HepG2 (cell line): ENCODE measurements at regions not wholly inside any gene's neighbourhood (a gene's known extent, or its start where the extent isn't known, plus 50 kb on each side); places are given as distances from the start of the nearest gene placed in this dataset.

ENCODE experiments used
- ATAC-seq: fragments of 200-7000 bp; cut with Tn5 transposase; 3 replicates; pipeline ENCODE4 v1.9.1; 2020; ENCODE audit warnings: mild to moderate bottlenecking, moderate library complexity
- BruUV-seq: library from RNA; stranded (reverse); fragments of 400-500 nt; replicated peaks from 2 replicates; lab custom pipeline; 2021; lab: Mats Ljungman, UMichigan
- CTCF ChIA-PET: fragments of 300-600 bp; formaldehyde crosslinking; extraction: SDS; loops from one replicate; lab custom pipeline; 2021; ENCODE audit warnings: low total read pairs, inconsistent platforms, low intra/inter-chr PET ratio; lab: Yijun Ruan, JAX
- POLR2A ChIA-PET: fragments of 350-600 bp; sonication (Branson Sonifier 250); formaldehyde crosslinking; loops from one replicate; lab custom pipeline; 2020; ENCODE audit warnings: antibody characterized with exemption, inconsistent platforms; lab: Yijun Ruan, JAX
- DNase-seq: peaks from one replicate; pipeline ENCODE4 v3.0.0-alpha.2; 2015; ENCODE audit warnings: low spot score
- FAIRE-seq: peaks from 3 replicates; lab custom pipeline; 2011; peaks lifted over from hg19 to GRCh38; lab: Jason Lieb, UNC
- H2AFZ ChIP-seq: one replicate; pipeline ENCODE4 v1.6.1; 2011; ENCODE audit warnings: low read length, inconsistent platforms
- H3K27ac ChIP-seq: fragments of 300-600 bp; 3 replicates; pipeline ENCODE4 v1.8.0; 2011; ENCODE audit warnings: mixed run types, mild to moderate bottlenecking, mixed read lengths, low read length, inconsistent platforms; ENCODE audit not compliant: insufficient read depth; ENCODE audit errors: extremely low read length
- H3K27me3 ChIP-seq, 2 experiments: fragments of 200-600 bp in 1 of 2; 2 replicates in 1 of 2; 3 replicates in 1 of 2; pipeline versions ENCODE4 v1.6.0 to v1.8.0; 2011; ENCODE audit warnings: low read length in 2 of 2, mild to moderate bottlenecking in 2 of 2, moderate library complexity in 2 of 2, inconsistent platforms in 1 of 2; ENCODE audit not compliant: insufficient read depth in 2 of 2, control insufficient read depth in 1 of 2
- H3K36me3 ChIP-seq, 2 experiments: fragments of 200-600 bp in 1 of 2; replicated peaks in 1 of 2; 2 replicates in 1 of 2; 3 replicates in 1 of 2; pipeline versions ENCODE4 v1.5.1 to v1.8.0; 2011; ENCODE audit warnings: low read length in 2 of 2, inconsistent platforms in 1 of 2; ENCODE audit not compliant: insufficient read depth in 2 of 2, control insufficient read depth in 1 of 2
- H3K4me1 ChIP-seq: 2 replicates; pipeline ENCODE4 v1.5.1; 2012; ENCODE audit warnings: low read length, inconsistent platforms; ENCODE audit not compliant: insufficient read depth
- H3K4me2 ChIP-seq: 2 replicates; pipeline ENCODE4 v1.6.0; 2011; ENCODE audit warnings: low read depth, low read length, inconsistent platforms
- H3K4me3 ChIP-seq, 3 experiments: fragments of 200-600 bp in 1 of 3; sonication (generic), shearing (Covaris generic) in 1 of 3; replicated peaks in 1 of 3; 2 replicates each; pipeline ENCODE4 v1.5.1; 2011 to 2016; ENCODE audit warnings: low read length in 3 of 3, inconsistent platforms in 2 of 3, low read depth in 2 of 3, mild to moderate bottlenecking in 2 of 3, control low read depth in 1 of 3, mixed read lengths in 1 of 3; ENCODE audit not compliant: insufficient read depth in 1 of 3
- H3K79me2 ChIP-seq: one replicate; pipeline ENCODE4 v1.6.1; 2011; ENCODE audit warnings: low read length, inconsistent platforms; ENCODE audit not compliant: insufficient read depth
- H3K9ac ChIP-seq: 2 replicates; pipeline ENCODE4 v1.6.0; 2011; ENCODE audit warnings: mild to moderate bottlenecking, low read depth, low read length, inconsistent platforms; ENCODE audit not compliant: insufficient read depth
- H3K9me3 ChIP-seq: 2 replicates; pipeline ENCODE4 v1.5.1; 2012; ENCODE audit warnings: mild to moderate bottlenecking, low read length
- H4K20me1 ChIP-seq: 2 replicates; pipeline ENCODE4 v1.6.0; 2011; ENCODE audit warnings: inconsistent platforms, mild to moderate bottlenecking, low read length, moderate library complexity; ENCODE audit not compliant: insufficient read depth
- ATF7-NPFF ChIP-seq: sonication (generic); formaldehyde crosslinking; IDR thresholded peaks from 2 replicates; pipeline ENCODE4 v1.8.1; 2023; ENCODE audit warnings: mild to moderate bottlenecking, low read depth, missing genetic modification reagents, moderate library complexity
- NR2F6 ChIP-seq, 2 experiments: IDR thresholded peaks; 2 replicates each; pipeline ENCODE4 v1.6.1; 2016; ENCODE audit warnings: antibody characterized with exemption in 1 of 2, mild to moderate bottlenecking in 1 of 2
- PCBP1 ChIP-seq: fragments of 200-400 bp; formaldehyde crosslinking; IDR thresholded peaks from 2 replicates; pipeline ENCODE4 v1.6.1; 2017; ENCODE audit warnings: mild to moderate bottlenecking, low read depth, low read length, borderline replicate concordance
- RARA ChIP-seq: IDR thresholded peaks from 2 replicates; pipeline ENCODE4 v1.6.1; 2016; ENCODE audit warnings: missing genetic modification reagents, missing compliant biosample characterization
- SAP130 ChIP-seq: IDR thresholded peaks from 2 replicates; pipeline ENCODE4 v1.6.1; 2016; ENCODE audit warnings: low read depth
- SUZ12 ChIP-seq: fragments of 150-350 bp; IDR thresholded peaks from 2 replicates; pipeline ENCODE4 v1.6.1; 2014; ENCODE audit warnings: low read depth, low read length
- WGBS: methylation state at CpG from one replicate; pipeline ENCODE4 v1.1.6; 2017; ENCODE audit warnings: low lambda C conversion rate; 5-methylcytosine and 5-hydroxymethylcytosine counted together
- in situ Hi-C: cut with HindIII; loops from 2 replicates; pipeline ENCODE4 v1.10.0; 2017; ENCODE audit warnings: low pct_unique_long_range_greater_than_20kb; ENCODE audit not compliant: extremely low pct_ligation_motif_present
- intact Hi-C: fragments of 100-400 bp; cut with micrococcal nuclease; formaldehyde crosslinking; loops from one replicate; pipeline ENCODE4 v1.10.0; 2022; ENCODE audit not compliant: unreplicated experiment
- TF ChIP-seq, protein P1 (sequence below): sonication (generic); formaldehyde crosslinking; IDR thresholded peaks from 2 replicates; pipeline ENCODE4 v1.5.0; 2020; ENCODE audit warnings: missing genetic modification reagents, mild to moderate bottlenecking, borderline replicate concordance
- TF ChIP-seq, protein P2 (sequence below): sonication (generic); formaldehyde crosslinking; IDR thresholded peaks from 2 replicates; pipeline ENCODE4 v1.4.0; 2020; ENCODE audit warnings: missing genetic modification reagents, mild to moderate bottlenecking, borderline replicate concordance
- TF ChIP-seq, protein P3 (sequence below): sonication (generic); formaldehyde crosslinking; IDR thresholded peaks from 2 replicates; pipeline ENCODE4 v1.4.0; 2020; ENCODE audit warnings: missing genetic modification reagents
- TF ChIP-seq, protein P4 (sequence below): sonication (generic); formaldehyde crosslinking; conservative IDR thresholded peaks from 2 replicates; pipeline ENCODE4 v1.8.0; 2022; ENCODE audit warnings: low read depth, missing genetic modification reagents

DNA sequence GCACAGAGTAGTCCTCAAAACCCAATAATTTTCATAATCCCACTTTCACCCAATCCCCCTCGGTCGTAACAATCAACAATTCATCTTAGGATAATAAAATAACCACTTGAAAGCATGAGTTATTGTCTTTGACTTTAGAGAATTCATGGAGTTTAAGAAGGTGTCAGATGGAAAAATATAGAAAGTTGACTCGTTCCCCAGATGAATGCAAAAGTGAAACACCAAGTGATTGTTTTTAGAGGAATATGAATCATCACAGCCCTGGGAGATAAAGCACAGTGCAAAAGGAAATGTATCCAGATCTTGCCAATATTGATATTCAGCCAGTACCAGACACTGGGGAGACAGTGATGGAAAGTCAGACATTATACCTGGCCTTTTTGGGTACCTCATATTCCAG lies 860.5 kb downstream of the DHX35 start:
- Histone ChIP-seq H3K79me2 (no peaks in the 10 kb centered on the region), H3K9ac (no peak overlapping the region), H3K27me3 (no peaks in the 10 kb centered on the region), H3K4me2 (no peak overlapping the region), H3K4me1 (no peaks in the 10 kb centered on the region), H4K20me1 (no peaks in the 10 kb centered on the region), H3K9me3 (peaks cover 94% of the 10 kb centered on the region), H2AFZ (no peak overlapping the region), H3K36me3 (no peaks in the 10 kb centered on the region), H3K27ac (no peak overlapping the region), H3K4me3 (no peak overlapping the region)
- intact Hi-C loops (no loop called here), in situ Hi-C loops (no loop called here)
- no TSS peak for BruUV-seq
- ATAC-seq = no peak
- ChIA-PET POLR2A (no interaction called here), CTCF (no interaction called here)
- WGBS = 3% methylated on average over 3 of the region's 3 CpGs
- TF ChIP-seq SAP130 (CRISPR knock-in tag) (no peak), ATF7-NPFF (CRISPR knock-in tag) (no peak)
- TF ChIP-seq, protein P1, sequence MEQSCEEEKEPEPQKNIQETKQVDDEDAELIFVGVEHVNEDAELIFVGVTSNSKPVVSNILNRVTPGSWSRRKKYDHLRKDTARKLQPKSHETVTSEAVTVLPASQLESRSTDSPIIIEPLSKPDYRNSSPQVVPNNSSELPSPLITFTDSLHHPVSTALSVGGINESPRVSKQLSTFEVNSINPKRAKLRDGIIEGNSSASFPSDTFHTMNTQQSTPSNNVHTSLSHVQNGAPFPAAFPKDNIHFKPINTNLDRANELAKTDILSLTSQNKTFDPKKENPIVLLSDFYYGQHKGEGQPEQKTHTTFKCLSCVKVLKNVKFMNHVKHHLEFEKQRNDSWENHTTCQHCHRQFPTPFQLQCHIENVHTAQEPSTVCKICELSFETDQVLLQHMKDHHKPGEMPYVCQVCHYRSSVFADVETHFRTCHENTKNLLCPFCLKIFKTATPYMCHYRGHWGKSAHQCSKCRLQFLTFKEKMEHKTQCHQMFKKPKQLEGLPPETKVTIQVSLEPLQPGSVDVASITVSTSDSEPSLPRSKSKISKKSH (CRISPR knock-in tag) = no peak
- TF ChIP-seq, protein P2, sequence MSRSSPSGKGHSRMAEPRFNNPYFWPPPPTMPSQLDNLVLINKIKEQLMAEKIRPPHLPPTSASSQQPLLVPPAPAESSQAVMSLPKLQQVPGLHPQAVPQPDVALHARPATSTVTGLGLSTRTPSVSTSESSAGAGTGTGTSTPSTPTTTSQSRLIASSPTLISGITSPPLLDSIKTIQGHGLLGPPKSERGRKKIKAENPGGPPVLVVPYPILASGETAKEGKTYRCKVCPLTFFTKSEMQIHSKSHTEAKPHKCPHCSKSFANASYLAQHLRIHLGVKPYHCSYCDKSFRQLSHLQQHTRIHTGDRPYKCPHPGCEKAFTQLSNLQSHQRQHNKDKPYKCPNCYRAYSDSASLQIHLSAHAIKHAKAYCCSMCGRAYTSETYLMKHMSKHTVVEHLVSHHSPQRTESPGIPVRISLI = no peak
- no peak for FAIRE-seq
- no peak for DNase-seq

DNA sequence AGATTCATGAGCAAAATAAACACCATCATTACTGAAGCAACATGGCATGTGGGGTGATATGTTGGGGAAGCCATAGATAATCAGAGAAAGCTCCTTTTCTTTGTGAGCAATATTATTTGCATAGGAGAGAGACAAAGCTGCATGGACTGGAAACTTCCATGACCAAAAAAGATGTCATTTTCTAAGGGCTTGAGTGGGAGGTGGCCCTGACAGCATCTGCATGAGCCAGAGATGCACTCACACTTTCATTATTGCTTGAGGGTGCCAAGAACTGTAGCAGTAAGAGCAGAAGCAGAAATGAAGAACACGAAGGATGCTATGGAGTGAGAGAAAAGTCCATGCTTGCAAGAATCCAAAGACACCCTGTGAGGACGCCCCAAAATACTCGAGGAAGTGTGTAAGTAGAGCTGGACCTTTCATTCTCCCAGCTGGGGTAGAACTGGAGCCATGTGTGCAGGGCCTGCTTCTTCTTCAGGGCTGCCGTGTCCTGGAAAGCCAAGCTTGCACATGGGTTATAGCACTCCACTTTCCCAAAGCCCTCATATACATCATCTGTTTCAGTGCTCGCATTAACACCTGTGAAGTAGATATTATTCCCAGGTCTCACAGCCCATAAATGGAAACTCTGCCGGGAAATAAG lies 851.2 kb downstream of the DHX35 start:
- POLR2A ChIA-PET = no interaction called here
- WGBS = 19% methylated on average over 6 of the region's 6 CpGs
- in situ Hi-C loops = no loop called here

More for the DNA sequence above, 851.2 kb downstream of the DHX35 start:
- no peak for FAIRE-seq
- no peak for ATAC-seq
- CTCF ChIA-PET = no interaction called here
- H3K9me3 ChIP-seq = peaks cover 97% of the 10 kb centered on the region
- no peak overlapping the region for H2AFZ ChIP-seq
- no peaks in the 10 kb centered on the region for H4K20me1 ChIP-seq
- no peak overlapping the region for H3K27ac ChIP-seq
- no TSS peak for BruUV-seq
- no peak overlapping the region for H3K4me2 ChIP-seq
- H3K27me3 ChIP-seq = no peaks in the 10 kb centered on the region
- TF ChIP-seq NR2F6 (IDR thresholded peaks at IDR 0.05) (no peak), NR2F6 (CRISPR knock-in tag; IDR thresholded peaks at IDR 0.05) (no peak), SUZ12 (no peak), RARA (CRISPR knock-in tag) (no peak), PCBP1 (no peak)
- TF ChIP-seq, protein P3, sequence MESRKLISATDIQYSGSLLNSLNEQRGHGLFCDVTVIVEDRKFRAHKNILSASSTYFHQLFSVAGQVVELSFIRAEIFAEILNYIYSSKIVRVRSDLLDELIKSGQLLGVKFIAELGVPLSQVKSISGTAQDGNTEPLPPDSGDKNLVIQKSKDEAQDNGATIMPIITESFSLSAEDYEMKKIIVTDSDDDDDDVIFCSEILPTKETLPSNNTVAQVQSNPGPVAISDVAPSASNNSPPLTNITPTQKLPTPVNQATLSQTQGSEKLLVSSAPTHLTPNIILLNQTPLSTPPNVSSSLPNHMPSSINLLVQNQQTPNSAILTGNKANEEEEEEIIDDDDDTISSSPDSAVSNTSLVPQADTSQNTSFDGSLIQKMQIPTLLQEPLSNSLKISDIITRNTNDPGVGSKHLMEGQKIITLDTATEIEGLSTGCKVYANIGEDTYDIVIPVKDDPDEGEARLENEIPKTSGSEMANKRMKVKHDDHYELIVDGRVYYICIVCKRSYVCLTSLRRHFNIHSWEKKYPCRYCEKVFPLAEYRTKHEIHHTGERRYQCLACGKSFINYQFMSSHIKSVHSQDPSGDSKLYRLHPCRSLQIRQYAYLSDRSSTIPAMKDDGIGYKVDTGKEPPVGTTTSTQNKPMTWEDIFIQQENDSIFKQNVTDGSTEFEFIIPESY = no peak
- TF ChIP-seq, protein P4, sequence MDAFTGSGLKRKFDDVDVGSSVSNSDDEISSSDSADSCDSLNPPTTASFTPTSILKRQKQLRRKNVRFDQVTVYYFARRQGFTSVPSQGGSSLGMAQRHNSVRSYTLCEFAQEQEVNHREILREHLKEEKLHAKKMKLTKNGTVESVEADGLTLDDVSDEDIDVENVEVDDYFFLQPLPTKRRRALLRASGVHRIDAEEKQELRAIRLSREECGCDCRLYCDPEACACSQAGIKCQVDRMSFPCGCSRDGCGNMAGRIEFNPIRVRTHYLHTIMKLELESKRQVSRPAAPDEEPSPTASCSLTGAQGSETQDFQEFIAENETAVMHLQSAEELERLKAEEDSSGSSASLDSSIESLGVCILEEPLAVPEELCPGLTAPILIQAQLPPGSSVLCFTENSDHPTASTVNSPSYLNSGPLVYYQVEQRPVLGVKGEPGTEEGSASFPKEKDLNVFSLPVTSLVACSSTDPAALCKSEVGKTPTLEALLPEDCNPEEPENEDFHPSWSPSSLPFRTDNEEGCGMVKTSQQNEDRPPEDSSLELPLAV (CRISPR knock-in tag) = no peak
- no peaks in the 10 kb centered on the region for H3K79me2 ChIP-seq
- H3K36me3 ChIP-seq = no peaks in the 10 kb centered on the region
- H3K9ac ChIP-seq = no peak overlapping the region
- H3K4me1 ChIP-seq = no peaks in the 10 kb centered on the region
- intact Hi-C loops = no loop called here
- no peak for DNase-seq
- H3K4me3 ChIP-seq = no peak overlapping the region
